MM.1S (cell line): ENCODE measurements at regions not wholly inside any gene's neighbourhood (a gene's known extent, or its start where the extent isn't known, plus 50 kb on each side); places are given as distances from the start of the nearest gene placed in this dataset.

Experiments
- CTCF ChIP-seq: fragments of 300-600 bp; sonication (generic); IDR thresholded peaks from 2 replicates; pipeline ENCODE4 v1.5.1; 2016; ENCODE audit warnings: antibody characterized with exemption, low read length, mixed read lengths
- EZH2 ChIP-seq: fragments of 300-600 bp; sonication (generic); optimal IDR thresholded peaks from 2 replicates; pipeline ENCODE3; 2017; ENCODE audit warnings: low read depth, mild to moderate bottlenecking, antibody characterized with exemption, low read length, mixed read lengths

GRCh38 chr3:146843476-146843875 lies 238.3 kb upstream of the PLSCR5 start:
- TF ChIP-seq CTCF (no peak), EZH2 (no peak)
